SK-N-SH (cell line): ENCODE measurements at regions not wholly inside any gene's neighbourhood (a gene's known extent, or its start where the extent isn't known, plus 50 kb on each side); places are given as distances from the start of the nearest gene placed in this dataset.

Source experiments
- CTCF ChIA-PET: fragments of 300-600, 350-600 bp; formaldehyde crosslinking; extraction: SDS; loops from one replicate; lab custom pipeline; 2021; lab: Yijun Ruan, JAX
- POLR2A ChIA-PET: fragments of 350-600 bp; sonication (Branson Sonifier 250); formaldehyde crosslinking; extraction: SDS; loops from one replicate; lab custom pipeline; 2020; ENCODE audit warnings: antibody characterized with exemption, inconsistent platforms; lab: Yijun Ruan, JAX
- DNase-seq: peaks from one replicate; pipeline ENCODE4 v3.0.0; 2012
- H2AFZ ChIP-seq: fragments of 200-600 bp; sonication (generic); 2 replicates; pipeline ENCODE4 v1.8.1; 2016; ENCODE audit warnings: antibody characterized with exemption, mild to moderate bottlenecking, low read depth
- H3F3A ChIP-seq: fragments of 200-600 bp; sonication (generic); replicated peaks from 2 replicates; pipeline ENCODE3; 2016; ENCODE audit warnings: antibody characterized with exemption, mild to moderate bottlenecking; ENCODE audit not compliant: insufficient read depth
- H3K27ac ChIP-seq, 2 experiments: fragments of 200-500 bp in 1 of 2; fragments of 200-600 bp in 1 of 2; sonication (Bioruptor generic) in 1 of 2; sonication (generic), shearing (Covaris generic) in 1 of 2; 2 replicates each; pipeline versions ENCODE4 v1.5.1 to v1.6.1; 2014 to 2016; ENCODE audit warnings: low read depth in 2 of 2, inconsistent platforms in 1 of 2, low read length in 1 of 2, mild to moderate bottlenecking in 1 of 2, mixed read lengths in 1 of 2
- H3K27me3 ChIP-seq: fragments of 200-600 bp; sonication (generic), shearing (Covaris generic); 2 replicates; pipeline ENCODE4 v1.6.1; 2016; ENCODE audit warnings: mixed run types; ENCODE audit not compliant: insufficient read depth
- H3K36me3 ChIP-seq, 2 experiments: fragments of 200-500 bp in 1 of 2; fragments of 200-600 bp in 1 of 2; sonication (Bioruptor generic) in 1 of 2; sonication (generic) in 1 of 2; replicated peaks in 1 of 2; 2 replicates each; pipeline versions ENCODE3 to v1.5.1; 2014 to 2016; ENCODE audit warnings: low read length in 1 of 2, mild to moderate bottlenecking in 1 of 2; ENCODE audit not compliant: insufficient read depth in 2 of 2, control insufficient read depth in 1 of 2
- H3K4me1 ChIP-seq, 2 experiments: fragments of 200-500 bp in 1 of 2; fragments of 200-600 bp in 1 of 2; sonication (Bioruptor generic) in 1 of 2; sonication (generic), shearing (Covaris generic) in 1 of 2; 2 replicates each; pipeline versions ENCODE4 v1.5.1 to v1.6.1; 2014 to 2016; ENCODE audit warnings: low read depth in 1 of 2, low read length in 1 of 2, mixed run types in 1 of 2; ENCODE audit not compliant: insufficient read depth in 2 of 2, control insufficient read depth in 1 of 2
- H3K4me2 ChIP-seq: fragments of 200-600 bp; sonication (generic), shearing (Covaris generic); 2 replicates; pipeline ENCODE4 v1.6.1; 2017; ENCODE audit warnings: mixed run types
- H3K4me3 ChIP-seq, 2 experiments: fragments of 200-500 bp in 1 of 2; fragments of 200-600 bp in 1 of 2; sonication (Bioruptor generic) in 1 of 2; sonication (generic), shearing (Covaris generic) in 1 of 2; 2 replicates each; pipeline versions ENCODE4 v1.5.1 to v1.8.1; 2014 to 2016; ENCODE audit warnings: low read depth in 2 of 2, inconsistent platforms in 1 of 2, low read length in 1 of 2, mild to moderate bottlenecking in 1 of 2, mixed read lengths in 1 of 2, moderate library complexity in 1 of 2
- H3K79me2 ChIP-seq: fragments of 200-600 bp; sonication (generic); 2 replicates; pipeline ENCODE4 v1.8.1; 2017; ENCODE audit warnings: mild to moderate bottlenecking; ENCODE audit not compliant: insufficient read depth
- H3K9ac ChIP-seq: fragments of 200-600 bp; sonication (generic); 2 replicates; pipeline ENCODE4 v1.6.1; 2017; ENCODE audit warnings: mixed run types
- H3K9me2 ChIP-seq: fragments of 200-600 bp; sonication (generic); 2 replicates; pipeline ENCODE4 v1.6.1; 2017; ENCODE audit warnings: mixed run types
- H3K9me3 ChIP-seq: fragments of 200-600 bp; sonication (generic); 2 replicates; pipeline ENCODE4 v1.6.1; 2017; ENCODE audit warnings: mixed run types, mild to moderate bottlenecking, moderate library complexity
- H4K20me1 ChIP-seq: fragments of 200-600 bp; sonication (generic); 2 replicates; pipeline ENCODE4 v1.6.1; 2017; ENCODE audit warnings: mild to moderate bottlenecking, mixed run types; ENCODE audit not compliant: insufficient read depth
- CHD2 ChIP-seq: fragments of 150-350 bp; IDR thresholded peaks from 2 replicates; pipeline ENCODE4 v1.6.1; 2018; ENCODE audit warnings: low read length; ENCODE audit not compliant: partially characterized antibody
- CTCF ChIP-seq: fragments of 200-600 bp; sonication (generic); IDR thresholded peaks from 2 replicates; pipeline ENCODE4 v1.6.1; 2017; ENCODE audit warnings: antibody characterized with exemption, mild to moderate bottlenecking, moderate library complexity
- ELF1 ChIP-seq: IDR thresholded peaks from 2 replicates; pipeline ENCODE4 v1.4.0; 2012
- EZH2phosphoT487 ChIP-seq: fragments of 200-600 bp; sonication (generic); IDR thresholded peaks from 2 replicates; pipeline ENCODE4 v1.6.1; 2017; ENCODE audit warnings: low read depth, mixed run types, mild to moderate bottlenecking, antibody characterized with exemption, moderate library complexity, borderline replicate concordance
- FOXJ3 ChIP-seq: sonication (generic); formaldehyde crosslinking; IDR thresholded peaks from 2 replicates; pipeline ENCODE4 v1.5.1; 2020; ENCODE audit warnings: mild to moderate bottlenecking, missing genetic modification reagents
- GATA2 ChIP-seq: sonication (generic); formaldehyde crosslinking; IDR thresholded peaks from 2 replicates; pipeline ENCODE4 v1.5.0; 2020; ENCODE audit warnings: mild to moderate bottlenecking, missing genetic modification reagents
- JUND ChIP-seq: IDR thresholded peaks from 2 replicates; pipeline ENCODE4 v1.4.0; 2012
- MAX ChIP-seq: IDR thresholded peaks from 2 replicates; pipeline ENCODE4 v1.4.0; 2012; ENCODE audit warnings: low read depth
- MEF2A ChIP-seq: IDR thresholded peaks from 2 replicates; pipeline ENCODE4 v1.4.0; 2012; ENCODE audit warnings: low read depth, borderline replicate concordance
- NRF1 ChIP-seq: IDR thresholded peaks from 2 replicates; pipeline ENCODE4 v1.6.1; 2012; ENCODE audit warnings: low read depth, mild to moderate bottlenecking, low read length
- RAD21 ChIP-seq: IDR thresholded peaks from 2 replicates; pipeline ENCODE4 v1.6.1; 2012; ENCODE audit warnings: mild to moderate bottlenecking, low read length
- SMC3 ChIP-seq: IDR thresholded peaks from 2 replicates; pipeline ENCODE4 v1.6.1; 2012; ENCODE audit warnings: low read depth, low read length, improper control_type of control experiment
- USF1 ChIP-seq: IDR thresholded peaks from 2 replicates; pipeline ENCODE4 v1.4.0; 2012; ENCODE audit warnings: low read depth, borderline replicate concordance
- WGBS: methylation state at CpG from one replicate; pipeline ENCODE4 v1.1.6; 2017; ENCODE audit warnings: low lambda C conversion rate; 5-methylcytosine and 5-hydroxymethylcytosine counted together
- TF ChIP-seq, protein P1 (sequence below): IDR thresholded peaks from 2 replicates; pipeline ENCODE4 v1.4.0; 2012; ENCODE audit warnings: low read depth, borderline replicate concordance
- TF ChIP-seq, protein P2 (sequence below): IDR thresholded peaks from 2 replicates; pipeline ENCODE4 v1.6.1; 2012; ENCODE audit warnings: mild to moderate bottlenecking, low read depth, low read length, moderate library complexity
- TF ChIP-seq, protein P3 (sequence below): fragments of 150-350 bp; IDR thresholded peaks from 2 replicates; pipeline ENCODE4 v1.6.1; 2016; ENCODE audit warnings: mild to moderate bottlenecking, low read depth, low read length

DNA sequence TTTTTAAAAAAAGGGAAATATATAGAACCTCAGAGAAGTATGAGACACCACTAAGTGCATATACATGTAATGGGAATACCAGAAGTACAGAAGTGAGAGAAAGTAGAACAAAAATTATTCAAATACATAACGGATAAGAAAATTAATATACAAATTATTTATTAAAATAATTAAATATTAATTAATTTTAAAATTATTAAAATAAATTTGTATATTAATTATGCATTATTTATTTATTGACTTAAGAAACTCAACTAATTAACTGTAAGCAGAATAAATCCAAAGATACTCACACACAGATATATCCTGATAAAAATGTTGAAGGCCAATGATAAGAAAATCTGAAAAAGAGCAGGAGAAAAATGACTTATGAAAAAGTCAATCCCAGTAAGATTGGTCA is 1333.5 kb upstream of the CELF2 start:
- H3K4me2 ChIP-seq: no peak overlapping the region
- no peaks in the 10 kb centered on the region for H3K79me2 ChIP-seq
- no peak for DNase-seq
- no peaks in the 10 kb centered on the region for H3K9me2 ChIP-seq
- no peaks in the 10 kb centered on the region for H3F3A ChIP-seq
- no peaks in the 10 kb centered on the region for H3K9me3 ChIP-seq
- no peak overlapping the region for H3K4me3 ChIP-seq
- CTCF ChIA-PET: interaction anchor here (1.1 kb wide), 1 partner anchor 10 kb away, joined by 4 read pairs; no protein-coding TSS in a partner anchor
- H3K9ac ChIP-seq: no peak overlapping the region
- no peaks in the 10 kb centered on the region for H3K36me3 ChIP-seq
- POLR2A ChIA-PET: no interaction called here
- no peaks in the 10 kb centered on the region for H3K4me1 ChIP-seq
- H3K27me3 ChIP-seq: no peaks in the 10 kb centered on the region
- no peak overlapping the region for H2AFZ ChIP-seq
- no peaks in the 10 kb centered on the region for H4K20me1 ChIP-seq
- no peak overlapping the region for H3K27ac ChIP-seq
- WGBS: 4% methylated on average over 1 of the region's 1 CpG
- no peak for TF ChIP-seq MEF2A
- TF ChIP-seq CTCF: no peak
- TF ChIP-seq MAX: no peak
- TF ChIP-seq USF1: no peak
- TF ChIP-seq RAD21: no peak
- TF ChIP-seq, protein P1, sequence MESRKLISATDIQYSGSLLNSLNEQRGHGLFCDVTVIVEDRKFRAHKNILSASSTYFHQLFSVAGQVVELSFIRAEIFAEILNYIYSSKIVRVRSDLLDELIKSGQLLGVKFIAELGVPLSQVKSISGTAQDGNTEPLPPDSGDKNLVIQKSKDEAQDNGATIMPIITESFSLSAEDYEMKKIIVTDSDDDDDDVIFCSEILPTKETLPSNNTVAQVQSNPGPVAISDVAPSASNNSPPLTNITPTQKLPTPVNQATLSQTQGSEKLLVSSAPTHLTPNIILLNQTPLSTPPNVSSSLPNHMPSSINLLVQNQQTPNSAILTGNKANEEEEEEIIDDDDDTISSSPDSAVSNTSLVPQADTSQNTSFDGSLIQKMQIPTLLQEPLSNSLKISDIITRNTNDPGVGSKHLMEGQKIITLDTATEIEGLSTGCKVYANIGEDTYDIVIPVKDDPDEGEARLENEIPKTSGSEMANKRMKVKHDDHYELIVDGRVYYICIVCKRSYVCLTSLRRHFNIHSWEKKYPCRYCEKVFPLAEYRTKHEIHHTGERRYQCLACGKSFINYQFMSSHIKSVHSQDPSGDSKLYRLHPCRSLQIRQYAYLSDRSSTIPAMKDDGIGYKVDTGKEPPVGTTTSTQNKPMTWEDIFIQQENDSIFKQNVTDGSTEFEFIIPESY: no peak
- no peak for TF ChIP-seq FOXJ3
- no peak for TF ChIP-seq GATA2 (CRISPR knock-in tag)
- TF ChIP-seq, protein P2, sequence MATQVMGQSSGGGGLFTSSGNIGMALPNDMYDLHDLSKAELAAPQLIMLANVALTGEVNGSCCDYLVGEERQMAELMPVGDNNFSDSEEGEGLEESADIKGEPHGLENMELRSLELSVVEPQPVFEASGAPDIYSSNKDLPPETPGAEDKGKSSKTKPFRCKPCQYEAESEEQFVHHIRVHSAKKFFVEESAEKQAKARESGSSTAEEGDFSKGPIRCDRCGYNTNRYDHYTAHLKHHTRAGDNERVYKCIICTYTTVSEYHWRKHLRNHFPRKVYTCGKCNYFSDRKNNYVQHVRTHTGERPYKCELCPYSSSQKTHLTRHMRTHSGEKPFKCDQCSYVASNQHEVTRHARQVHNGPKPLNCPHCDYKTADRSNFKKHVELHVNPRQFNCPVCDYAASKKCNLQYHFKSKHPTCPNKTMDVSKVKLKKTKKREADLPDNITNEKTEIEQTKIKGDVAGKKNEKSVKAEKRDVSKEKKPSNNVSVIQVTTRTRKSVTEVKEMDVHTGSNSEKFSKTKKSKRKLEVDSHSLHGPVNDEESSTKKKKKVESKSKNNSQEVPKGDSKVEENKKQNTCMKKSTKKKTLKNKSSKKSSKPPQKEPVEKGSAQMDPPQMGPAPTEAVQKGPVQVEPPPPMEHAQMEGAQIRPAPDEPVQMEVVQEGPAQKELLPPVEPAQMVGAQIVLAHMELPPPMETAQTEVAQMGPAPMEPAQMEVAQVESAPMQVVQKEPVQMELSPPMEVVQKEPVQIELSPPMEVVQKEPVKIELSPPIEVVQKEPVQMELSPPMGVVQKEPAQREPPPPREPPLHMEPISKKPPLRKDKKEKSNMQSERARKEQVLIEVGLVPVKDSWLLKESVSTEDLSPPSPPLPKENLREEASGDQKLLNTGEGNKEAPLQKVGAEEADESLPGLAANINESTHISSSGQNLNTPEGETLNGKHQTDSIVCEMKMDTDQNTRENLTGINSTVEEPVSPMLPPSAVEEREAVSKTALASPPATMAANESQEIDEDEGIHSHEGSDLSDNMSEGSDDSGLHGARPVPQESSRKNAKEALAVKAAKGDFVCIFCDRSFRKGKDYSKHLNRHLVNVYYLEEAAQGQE: no peak
- no peak for TF ChIP-seq NRF1
- no peak for TF ChIP-seq EZH2phosphoT487
- no peak for TF ChIP-seq CHD2
- TF ChIP-seq JUND: no peak
- no peak for TF ChIP-seq SMC3
- no peak for TF ChIP-seq ELF1
- TF ChIP-seq, protein P3, sequence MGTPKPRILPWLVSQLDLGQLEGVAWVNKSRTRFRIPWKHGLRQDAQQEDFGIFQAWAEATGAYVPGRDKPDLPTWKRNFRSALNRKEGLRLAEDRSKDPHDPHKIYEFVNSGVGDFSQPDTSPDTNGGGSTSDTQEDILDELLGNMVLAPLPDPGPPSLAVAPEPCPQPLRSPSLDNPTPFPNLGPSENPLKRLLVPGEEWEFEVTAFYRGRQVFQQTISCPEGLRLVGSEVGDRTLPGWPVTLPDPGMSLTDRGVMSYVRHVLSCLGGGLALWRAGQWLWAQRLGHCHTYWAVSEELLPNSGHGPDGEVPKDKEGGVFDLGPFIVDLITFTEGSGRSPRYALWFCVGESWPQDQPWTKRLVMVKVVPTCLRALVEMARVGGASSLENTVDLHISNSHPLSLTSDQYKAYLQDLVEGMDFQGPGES: no peak
